CD14-positive monocyte (primary cell): ENCODE measurements at regions not wholly inside any gene's neighbourhood (a gene's known extent, or its start where the extent isn't known, plus 50 kb on each side); places are given as distances from the start of the nearest gene placed in this dataset.

ENCODE experiments used
- DNase-seq, 3 donors: peaks; one replicate each; pipeline ENCODE4 v3.0.0-alpha.2; 2011 to 2022
- H2AFZ ChIP-seq: 2 replicates; pipeline ENCODE4 v1.6.0; 2012; ENCODE audit warnings: mild to moderate bottlenecking, low read depth, low read length, inconsistent platforms; ENCODE audit not compliant: insufficient read depth, poor library complexity, severe bottlenecking
- H3K27ac ChIP-seq, 2 donors: 1 replicate in 1 of 2; 2 replicates in 1 of 2; pipeline ENCODE4 v1.5.1; 2012 to 2013; ENCODE audit warnings: low read length in 2 of 2, control low read depth in 1 of 2, inconsistent platforms in 1 of 2, low read depth in 1 of 2, mild to moderate bottlenecking in 1 of 2
- H3K27me3 ChIP-seq, 2 donors: one replicate each; pipeline versions ENCODE4 v1.6.0 to v1.6.1; 2011 to 2013; ENCODE audit warnings: low read length in 2 of 2; ENCODE audit not compliant: control insufficient read depth in 2 of 2, insufficient read depth in 2 of 2
- H3K36me3 ChIP-seq, 2 donors: replicated peaks in 1 of 2; 1 replicate in 1 of 2; 2 replicates in 1 of 2; pipeline versions ENCODE4 v1.5.1 to v1.6.1; 2012 to 2013; ENCODE audit warnings: low read length in 2 of 2, control low read depth in 1 of 2, inconsistent platforms in 1 of 2, mild to moderate bottlenecking in 1 of 2; ENCODE audit not compliant: insufficient read depth in 2 of 2, control insufficient read depth in 1 of 2
- H3K4me1 ChIP-seq, 2 donors: 1 replicate in 1 of 2; 2 replicates in 1 of 2; pipeline versions ENCODE4 v1.5.1 to v1.6.1; 2012 to 2013; ENCODE audit warnings: low read length in 2 of 2, control low read depth in 1 of 2, inconsistent platforms in 1 of 2, mild to moderate bottlenecking in 1 of 2, moderate library complexity in 1 of 2; ENCODE audit not compliant: insufficient read depth in 2 of 2, control insufficient read depth in 1 of 2
- H3K4me2 ChIP-seq: replicated peaks from 2 replicates; pipeline ENCODE3; 2012; ENCODE audit warnings: low read length, moderate library complexity, mild to moderate bottlenecking; ENCODE audit not compliant: poor library complexity, severe bottlenecking; ENCODE audit errors: extremely low read depth
- H3K4me3 ChIP-seq, 3 experiments: fragments of 200-600 bp in 1 of 3; sonication (generic) in 1 of 3; replicated peaks in 1 of 3; 1 replicate in 2 of 3; 2 replicates in 1 of 3; pipeline ENCODE4 v1.5.1; 2011 to 2013; ENCODE audit warnings: low read length in 3 of 3, mild to moderate bottlenecking in 3 of 3, control low read depth in 2 of 3, low read depth in 2 of 3, inconsistent platforms in 1 of 3, moderate library complexity in 1 of 3
- H3K79me2 ChIP-seq: 2 replicates; pipeline ENCODE4 v1.6.0; 2012; ENCODE audit warnings: mild to moderate bottlenecking, control low read depth, inconsistent platforms, low read length, moderate library complexity; ENCODE audit not compliant: insufficient read depth
- H3K9ac ChIP-seq: 2 replicates; pipeline ENCODE4 v1.6.0; 2017; ENCODE audit warnings: low read length, mild to moderate bottlenecking; ENCODE audit not compliant: insufficient read depth, poor library complexity, severe bottlenecking
- H3K9me3 ChIP-seq, 2 donors: replicated peaks in 1 of 2; 1 replicate in 1 of 2; 2 replicates in 1 of 2; pipeline versions ENCODE4 v1.5.1 to v1.6.1; 2012 to 2013; ENCODE audit warnings: low read length in 2 of 2, control low read depth in 1 of 2; ENCODE audit not compliant: control insufficient read depth in 1 of 2, insufficient read depth in 1 of 2
- H4K20me1 ChIP-seq: 2 replicates; pipeline ENCODE4 v1.6.0; 2012; ENCODE audit warnings: mild to moderate bottlenecking, low read length, control low read depth, moderate library complexity; ENCODE audit not compliant: insufficient read depth
- H3K27ac Mint-ChIP-seq, 7 donors: one replicate each; pipeline ENCODE4 v1.8.0; 2020; ENCODE audit warnings: mild to moderate bottlenecking in 7 of 7, mixed read lengths in 7 of 7, moderate library complexity in 6 of 7, inconsistent platforms in 2 of 7
- H3K27me3 Mint-ChIP-seq, 3 donors: one replicate each; pipeline ENCODE4 v1.8.0; 2021 to 2022; ENCODE audit warnings: low read depth in 3 of 3, mild to moderate bottlenecking in 3 of 3, mixed read lengths in 3 of 3, moderate library complexity in 3 of 3, inconsistent platforms in 1 of 3
- H3K36me3 Mint-ChIP-seq, 2 donors: one replicate each; pipeline ENCODE4 v1.8.0; 2020; ENCODE audit warnings: mixed read lengths in 2 of 2, inconsistent platforms in 1 of 2, mild to moderate bottlenecking in 1 of 2
- H3K4me1 Mint-ChIP-seq: one replicate; pipeline ENCODE4 v1.8.0; 2020; ENCODE audit warnings: mild to moderate bottlenecking, mixed read lengths
- H3K4me3 Mint-ChIP-seq, 2 donors: one replicate each; pipeline ENCODE4 v1.8.0; 2020; ENCODE audit warnings: mild to moderate bottlenecking in 2 of 2, mixed read lengths in 2 of 2, moderate library complexity in 1 of 2
- H3K9me3 Mint-ChIP-seq, 7 donors: one replicate each; pipeline ENCODE4 v1.8.0; 2020 to 2022; ENCODE audit warnings: mixed read lengths in 7 of 7, mild to moderate bottlenecking in 6 of 7, moderate library complexity in 6 of 7, inconsistent platforms in 2 of 7
- CTCF ChIP-seq: fragments of 200-600 bp; IDR thresholded peaks from one replicate; pipeline ENCODE4 v1.8.0; 2022; ENCODE audit warnings: antibody characterized with exemption, mild to moderate bottlenecking
- WGBS: methylation state at CpG from one replicate; pipeline ENCODE4 v1.1.5; 2013; ENCODE audit warnings: missing lambda C conversion rate; ENCODE audit not compliant: insufficient coverage; 5-methylcytosine and 5-hydroxymethylcytosine counted together
- intact Hi-C, 2 donors: fragments of 100-400 bp; cut with micrococcal nuclease; formaldehyde crosslinking; loops; one replicate each; pipeline versions ENCODE4 v1.15.0 to v1.15.1; 2023

GRCh38 chr6:137791281-137792159 is 75.5 kb upstream of the TNFAIP3 start:
- peaks cover 27% of the 10 kb centered on the region for H3K4me1 Mint-ChIP-seq

More at GRCh38 chr6:137791281-137792159, 75.5 kb upstream of the TNFAIP3 start:
- H3K27me3 Mint-ChIP-seq = peaks cover 0 to 8% (median 0%) of the 10 kb centered on the region in 3 donors
- Histone ChIP-seq H3K9ac (no peak overlapping the region), H3K36me3 (no peaks in the 10 kb centered on the region), H3K9me3 (no peaks in the 10 kb centered on the region), H2AFZ (no peak overlapping the region), H3K27me3 (no peaks in the 10 kb centered on the region), H3K27ac (peak overlapping the region in 1 of 2 donors; percentile 83), H3K4me3 (no peak overlapping the region), H3K79me2 (no peaks in the 10 kb centered on the region), H4K20me1 (no peaks in the 10 kb centered on the region), H3K4me1 (peaks cover 25 to 29% of the 10 kb centered on the region in 2 donors), H3K4me2 (no peak overlapping the region)
- no peaks in the 10 kb centered on the region for H3K36me3 Mint-ChIP-seq
- TF ChIP-seq CTCF = no peak
- no peak for DNase-seq
- intact Hi-C loops = loop anchor here in 1 of 2 donors (5.0 kb wide), 2 partner anchors 76 to 84 kb away; partner anchors contain the start of gene TNFAIP3
- WGBS = 100% methylated on average over 5 of the region's 6 CpGs
- no peak overlapping the region for H3K4me3 Mint-ChIP-seq
- H3K9me3 Mint-ChIP-seq = peaks cover 0 to 3% (median 0%) of the 10 kb centered on the region in 7 donors
- peak overlapping the region in 4 of 7 donors; percentile 27 to 99 (median 94) for H3K27ac Mint-ChIP-seq
